ENCODE measurements at regions not wholly inside any gene's neighbourhood (a gene's known extent, or its start where the extent isn't known, plus 50 kb on each side); places are given as distances from the start of the nearest gene placed in this dataset.

DNA sequence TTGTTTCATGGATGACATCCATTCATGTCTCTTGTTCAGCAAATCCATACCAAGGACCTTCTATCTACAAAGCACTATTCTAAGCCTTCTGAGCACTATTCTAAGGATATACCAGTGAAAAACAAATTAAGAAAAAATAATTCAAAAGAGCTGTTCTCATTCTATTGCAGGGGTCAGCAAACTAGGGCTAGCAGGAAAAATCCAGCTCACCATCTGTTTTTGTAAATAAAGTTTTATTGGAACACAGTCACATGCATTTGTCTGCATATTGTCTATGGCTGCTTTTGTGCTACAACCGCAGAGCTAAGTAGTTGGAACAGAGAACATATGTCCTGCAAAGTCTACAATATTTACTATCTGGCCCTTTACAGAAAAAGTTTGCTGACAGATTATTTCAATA lies 222.7 kb upstream of the DYNLRB2 start:
- CTCF ChIA-PET: interaction anchor here (0.7 to 2.9 kb wide), 4 partner anchors 11 to 98 kb away, joined by 3 to 6 read pairs (median 4); no protein-coding TSS in a partner anchor

DNA sequence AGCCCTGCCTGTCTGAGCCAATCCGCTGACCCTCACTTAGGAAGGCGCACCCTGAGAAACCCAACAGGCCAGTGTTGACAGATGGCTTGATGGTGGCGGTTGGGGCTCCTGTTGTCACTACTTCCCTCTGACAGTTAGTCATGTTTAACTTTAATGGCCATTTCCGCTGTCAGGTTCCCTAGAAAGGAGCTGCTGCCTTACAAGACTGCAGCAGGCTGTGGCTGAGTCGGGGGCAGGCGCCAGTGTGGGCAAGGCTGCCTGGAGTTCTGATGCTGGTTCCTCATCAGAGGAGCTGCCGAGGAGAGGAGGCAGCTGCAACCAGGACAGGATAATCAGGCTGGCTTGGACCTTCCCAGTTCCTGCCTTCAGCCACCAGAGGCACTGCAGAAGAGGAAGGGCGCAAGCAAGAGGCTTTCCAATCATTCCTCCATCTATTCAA lies 223.2 kb upstream of the DYNLRB2 start:
- Histone ChIP-seq H3K36me3 (ENCODE audit: control insufficient read depth, insufficient read depth, low read length) (no peaks in the 10 kb centered on the region), H3K27me3 (ENCODE audit: control insufficient read depth, insufficient read depth, low read length) (no peaks in the 10 kb centered on the region), H3K4me3 (ENCODE audit: low read depth, low read length) (no peak overlapping the region)
- ChIA-PET CTCF (interaction anchor here (1.8 to 2.9 kb wide), 2 partner anchors 11 to 19 kb away, joined by 5 to 6 read pairs; no protein-coding TSS in a partner anchor), POLR2A (no interaction called here)
- TF ChIP-seq, protein P1, sequence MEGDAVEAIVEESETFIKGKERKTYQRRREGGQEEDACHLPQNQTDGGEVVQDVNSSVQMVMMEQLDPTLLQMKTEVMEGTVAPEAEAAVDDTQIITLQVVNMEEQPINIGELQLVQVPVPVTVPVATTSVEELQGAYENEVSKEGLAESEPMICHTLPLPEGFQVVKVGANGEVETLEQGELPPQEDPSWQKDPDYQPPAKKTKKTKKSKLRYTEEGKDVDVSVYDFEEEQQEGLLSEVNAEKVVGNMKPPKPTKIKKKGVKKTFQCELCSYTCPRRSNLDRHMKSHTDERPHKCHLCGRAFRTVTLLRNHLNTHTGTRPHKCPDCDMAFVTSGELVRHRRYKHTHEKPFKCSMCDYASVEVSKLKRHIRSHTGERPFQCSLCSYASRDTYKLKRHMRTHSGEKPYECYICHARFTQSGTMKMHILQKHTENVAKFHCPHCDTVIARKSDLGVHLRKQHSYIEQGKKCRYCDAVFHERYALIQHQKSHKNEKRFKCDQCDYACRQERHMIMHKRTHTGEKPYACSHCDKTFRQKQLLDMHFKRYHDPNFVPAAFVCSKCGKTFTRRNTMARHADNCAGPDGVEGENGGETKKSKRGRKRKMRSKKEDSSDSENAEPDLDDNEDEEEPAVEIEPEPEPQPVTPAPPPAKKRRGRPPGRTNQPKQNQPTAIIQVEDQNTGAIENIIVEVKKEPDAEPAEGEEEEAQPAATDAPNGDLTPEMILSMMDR (IDR thresholded peaks at IDR 0.05; ENCODE audit: insufficient read depth, low read depth, low read length): peak; percentile 32; the same call in 1 of the 2 replicates
- no peak for DNase-seq (ENCODE audit: low read depth)

More for the DNA sequence above, 222.7 kb upstream of the DYNLRB2 start:
- TF ChIP-seq, protein P1 (IDR thresholded peaks at IDR 0.05; ENCODE audit: insufficient read depth, low read depth, low read length): no peak
- no peak for DNase-seq (ENCODE audit: low read depth)
- Histone ChIP-seq H3K27me3 (ENCODE audit: control insufficient read depth, insufficient read depth, low read length) (no peaks in the 10 kb centered on the region), H3K36me3 (ENCODE audit: control insufficient read depth, insufficient read depth, low read length) (no peaks in the 10 kb centered on the region), H3K4me3 (ENCODE audit: low read depth, low read length) (no peak overlapping the region)
- POLR2A ChIA-PET: no interaction called here

DNA sequence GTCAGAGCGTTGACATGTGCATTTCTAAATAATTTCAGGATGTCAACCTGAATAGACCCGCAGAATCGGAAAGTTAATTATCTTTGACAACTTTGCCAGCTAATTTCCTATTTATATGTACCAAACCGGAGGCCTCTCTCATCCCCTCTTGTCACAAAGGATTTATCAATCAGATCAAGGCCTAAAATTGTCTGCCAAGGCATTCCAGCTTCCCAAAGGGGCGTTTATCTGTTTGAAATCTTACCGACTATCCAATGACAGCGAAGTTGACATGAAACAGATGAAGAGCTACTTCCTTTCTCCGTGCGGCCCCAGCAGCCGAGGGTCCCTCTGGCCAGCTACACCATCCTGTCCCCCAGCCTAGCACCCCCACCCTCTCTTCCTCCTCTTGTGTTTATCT lies 223.7 kb upstream of the DYNLRB2 start:
- TF ChIP-seq, protein P1 (IDR thresholded peaks at IDR 0.05; ENCODE audit: insufficient read depth, low read depth, low read length): no peak
- Histone ChIP-seq H3K36me3 (ENCODE audit: control insufficient read depth, insufficient read depth, low read length) (no peaks in the 10 kb centered on the region), H3K4me3 (ENCODE audit: low read depth, low read length) (no peak overlapping the region), H3K27me3 (ENCODE audit: control insufficient read depth, insufficient read depth, low read length) (no peaks in the 10 kb centered on the region)
- DNase-seq (ENCODE audit: low read depth): no peak
- ChIA-PET CTCF (interaction anchor here (0.6 to 2.9 kb wide), 3 partner anchors 10 to 1610 kb away, joined by 3 to 6 read pairs (median 5); no protein-coding TSS in a partner anchor), POLR2A (no interaction called here)

DNA sequence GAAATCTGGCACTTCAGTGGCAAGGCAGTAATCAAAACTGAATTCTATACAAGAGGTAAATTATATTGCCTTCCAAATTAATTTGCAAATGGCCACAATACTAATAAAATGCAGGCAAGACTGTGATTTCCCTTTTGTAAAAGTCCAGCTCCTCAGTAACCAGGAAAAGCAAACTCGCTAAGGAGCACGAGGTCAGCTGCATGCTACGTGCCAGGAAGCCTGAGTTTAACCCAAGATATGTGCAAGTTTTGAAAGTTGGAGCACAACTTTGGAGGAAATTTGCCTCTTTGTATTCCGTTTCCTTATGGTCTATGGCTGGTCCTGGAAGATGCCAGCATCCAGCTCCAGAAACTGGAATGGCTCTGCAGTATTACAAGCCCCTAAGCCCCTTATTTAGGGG lies 226.8 kb upstream of the DYNLRB2 start:
- DNase-seq (ENCODE audit: low read depth): no peak
- Histone ChIP-seq H3K4me3 (ENCODE audit: low read depth, low read length) (no peak overlapping the region), H3K36me3 (ENCODE audit: control insufficient read depth, insufficient read depth, low read length) (no peaks in the 10 kb centered on the region), H3K27me3 (ENCODE audit: control insufficient read depth, insufficient read depth, low read length) (no peaks in the 10 kb centered on the region)
- ChIA-PET CTCF (no interaction called here), POLR2A (no interaction called here)
- TF ChIP-seq, protein P1 (IDR thresholded peaks at IDR 0.05; ENCODE audit: insufficient read depth, low read depth, low read length): no peak

DNA sequence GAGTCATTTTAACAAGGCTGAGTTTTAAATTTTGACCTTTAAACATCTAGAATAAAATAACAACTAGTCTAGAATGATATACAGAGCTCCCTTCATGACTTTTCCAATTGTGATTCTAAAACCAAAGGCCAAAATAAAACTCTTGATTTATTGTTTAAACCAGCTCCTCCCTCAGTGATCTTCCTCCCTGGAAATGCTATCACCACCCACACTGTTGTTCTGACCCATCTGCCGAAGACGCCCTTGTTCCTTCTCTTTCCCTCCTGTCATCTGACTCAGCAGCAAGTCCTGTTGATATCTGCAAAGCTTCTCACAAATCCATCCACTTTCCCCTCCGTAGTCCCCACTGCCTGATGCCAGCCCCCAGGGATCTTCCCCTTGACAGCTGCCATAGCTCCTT lies 231.6 kb upstream of the DYNLRB2 start:
- H3K27me3 ChIP-seq (ENCODE audit: control insufficient read depth, insufficient read depth, low read length): no peaks in the 10 kb centered on the region
- ChIA-PET POLR2A (no interaction called here), CTCF (interaction anchor here (1.6 kb wide), 1 partner anchor 225 kb away, joined by 5 read pairs; no protein-coding TSS in a partner anchor)
- H3K4me3 ChIP-seq (ENCODE audit: low read depth, low read length): no peak overlapping the region
- H3K36me3 ChIP-seq (ENCODE audit: control insufficient read depth, insufficient read depth, low read length): no peaks in the 10 kb centered on the region
- TF ChIP-seq, protein P1 (IDR thresholded peaks at IDR 0.05; ENCODE audit: insufficient read depth, low read depth, low read length): no peak
- no peak for DNase-seq (ENCODE audit: low read depth)

All from BJ (cell line).